Raji (cell line): ENCODE measurements at regions not wholly inside any gene's neighbourhood (a gene's known extent, or its start where the extent isn't known, plus 50 kb on each side); places are given as distances from the start of the nearest gene placed in this dataset.
A peak's percentile ranks its signal among the peaks of the same experiment; 100 is the strongest.

Source experiments
- POLR2A ChIP-seq: IDR thresholded peaks from 2 replicates; pipeline ENCODE4 v1.6.1; 2011; ENCODE audit warnings: low read depth, low read length, control low read depth; ENCODE audit not compliant: insufficient read depth

DNA sequence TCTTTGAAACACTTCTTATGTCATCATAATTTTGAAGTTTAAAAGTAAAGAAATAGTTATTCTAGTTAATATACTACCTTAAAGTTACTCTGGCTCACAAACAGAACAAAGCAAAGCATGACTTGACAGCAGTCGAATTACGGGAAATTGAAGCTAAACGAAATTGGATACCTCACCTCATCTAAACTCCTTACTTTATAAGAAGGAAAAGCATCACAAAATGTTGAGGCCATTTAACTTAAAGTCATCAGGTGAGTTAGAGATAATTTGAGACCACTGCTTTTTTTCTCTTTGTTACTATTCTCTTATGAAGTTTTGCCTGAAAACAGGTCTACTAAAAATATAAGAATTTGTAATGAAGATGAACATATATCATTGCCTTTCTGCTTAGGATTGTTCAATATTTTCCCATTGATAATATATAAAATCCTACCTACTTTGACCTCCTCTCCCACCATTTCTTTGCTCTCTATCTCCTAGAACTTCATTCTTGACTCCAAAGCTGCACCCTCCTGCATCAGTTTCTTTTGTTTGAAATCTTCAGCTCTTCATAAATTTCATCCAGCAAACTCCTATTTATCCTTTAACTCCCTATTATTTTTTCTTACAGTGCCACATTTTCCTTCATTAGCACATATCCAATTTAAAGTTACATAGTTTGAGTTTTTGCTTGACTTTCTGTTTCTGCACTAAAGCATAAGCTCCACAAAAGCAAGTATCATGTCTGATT, 510.7 kb upstream of the ZNF337 start:
- TF ChIP-seq POLR2A, result no peak

DNA sequence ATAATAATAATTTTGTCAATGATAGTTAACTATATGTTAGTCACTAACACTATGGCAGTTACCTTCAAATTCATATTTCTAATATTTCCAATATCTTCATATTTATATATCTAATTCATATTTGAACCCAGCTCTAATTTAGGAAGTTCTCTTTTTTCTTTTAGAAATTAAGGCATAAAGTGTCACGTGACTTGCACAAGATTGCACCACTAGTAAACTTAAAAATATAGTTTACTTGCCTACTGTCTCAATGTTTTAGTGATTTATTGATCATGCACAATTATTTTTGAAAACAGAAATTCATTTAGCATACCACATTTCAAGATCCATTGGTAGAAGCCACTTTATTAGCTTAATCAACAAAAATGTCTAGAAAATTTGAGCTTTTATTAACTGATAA, 508.7 kb upstream of the ZNF337 start:
- no peak for TF ChIP-seq POLR2A

- no peak for TF ChIP-seq POLR2A
These were observed 472.9 kb upstream of the ZNF337 start for GRCh38 chr20:26169506-26169905.

DNA sequence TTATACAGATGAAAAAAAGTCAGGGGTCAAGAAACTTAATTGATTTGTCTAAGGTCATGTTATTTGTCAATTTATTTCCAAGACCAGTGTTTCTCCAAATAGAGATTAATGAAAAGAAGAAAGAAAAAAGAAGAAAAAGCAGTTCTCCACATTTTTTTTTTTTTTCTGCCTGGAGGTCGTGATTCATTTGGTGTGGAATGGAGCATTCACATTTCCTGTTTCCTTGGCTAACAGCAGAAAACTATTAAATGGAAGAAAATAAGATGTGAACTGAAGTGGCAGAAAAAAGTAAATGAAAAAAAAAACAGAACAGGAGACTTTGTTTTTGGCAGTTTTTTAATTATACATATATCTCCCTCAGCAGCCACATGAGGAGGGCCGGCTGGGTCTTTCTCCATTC, 470.8 kb upstream of the ZNF337 start:
- no peak for TF ChIP-seq POLR2A

GRCh38 chr20:26163890-26164289, 467.2 kb upstream of the ZNF337 start:
- no peak for TF ChIP-seq POLR2A

DNA sequence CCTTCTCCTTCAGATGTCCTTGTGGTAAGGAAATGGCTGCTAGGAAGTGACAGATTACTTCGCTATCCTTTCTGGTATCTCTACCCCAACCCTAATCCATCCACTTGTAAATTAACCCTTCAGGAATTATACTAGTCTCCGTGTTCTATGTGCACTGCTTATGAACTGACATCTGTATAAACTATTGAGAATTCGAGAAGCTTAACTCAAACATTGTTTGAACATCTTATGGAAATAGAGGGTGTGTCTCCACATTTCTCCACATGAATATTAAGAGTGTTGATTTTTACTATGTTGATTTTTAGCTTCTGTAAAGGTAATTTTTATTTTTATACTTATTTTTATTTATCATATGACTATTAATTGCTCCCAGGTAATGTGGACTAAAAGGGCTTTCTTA, 457.6 kb upstream of the ZNF337 start:
- no peak for TF ChIP-seq POLR2A

DNA sequence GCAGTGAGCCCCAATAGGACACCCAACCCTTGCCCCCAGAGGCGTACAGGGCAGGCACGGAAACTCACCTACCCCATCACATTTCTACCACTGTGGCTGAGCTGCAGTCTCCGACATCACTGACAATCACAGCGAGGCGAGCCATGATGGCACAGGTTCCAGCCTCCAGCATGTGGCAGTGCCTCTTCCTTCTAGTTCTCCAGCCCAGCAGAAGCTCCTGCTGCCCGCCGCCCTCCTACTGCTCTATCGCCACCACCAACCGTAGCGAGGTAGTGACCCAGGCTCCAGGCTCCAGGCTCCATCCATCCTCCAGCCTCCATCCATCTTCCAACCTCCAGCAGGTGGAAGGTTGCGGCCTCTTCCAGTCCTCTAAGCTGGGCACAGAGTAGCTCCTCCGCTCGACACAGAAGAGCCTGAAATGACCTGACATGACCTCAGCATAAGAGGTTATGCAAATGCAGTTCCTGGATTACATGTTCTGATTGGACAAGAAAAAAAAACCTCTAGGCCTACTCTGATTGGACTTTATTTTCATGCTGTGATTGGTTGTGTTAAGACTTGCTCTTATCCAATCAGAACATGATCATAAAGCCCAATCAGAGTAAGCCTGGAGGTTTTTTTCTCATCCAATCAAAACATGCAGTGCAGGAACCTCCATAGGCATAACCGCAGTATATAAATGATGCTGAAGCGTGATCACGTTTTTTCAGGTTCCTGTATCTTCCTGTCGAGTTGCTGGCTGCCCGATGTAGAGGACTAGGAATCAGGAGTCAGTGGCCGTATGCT, 438.9 kb upstream of the ZNF337 start:
- TF ChIP-seq POLR2A, result no peak

GRCh38 chr20:26134606-26135005, 438.0 kb upstream of the ZNF337 start:
- TF ChIP-seq POLR2A, result no peak

- peak; percentile 63 for TF ChIP-seq POLR2A
These were observed 313.0 kb upstream of the ZNF337 start for GRCh38 chr20:26009402-26010223.

- TF ChIP-seq POLR2A, result no peak
These were observed 295.5 kb upstream of the ZNF337 start for GRCh38 chr20:25992146-25992545.

GRCh38 chr20:25991756-25992130, 295.1 kb upstream of the ZNF337 start:
- TF ChIP-seq POLR2A, result no peak

GRCh38 chr20:25991051-25991755, 294.6 kb upstream of the ZNF337 start:
- TF ChIP-seq POLR2A, result no peak

- no peak for TF ChIP-seq POLR2A
These were observed 292.5 kb upstream of the ZNF337 start for GRCh38 chr20:25989196-25989595.

DNA sequence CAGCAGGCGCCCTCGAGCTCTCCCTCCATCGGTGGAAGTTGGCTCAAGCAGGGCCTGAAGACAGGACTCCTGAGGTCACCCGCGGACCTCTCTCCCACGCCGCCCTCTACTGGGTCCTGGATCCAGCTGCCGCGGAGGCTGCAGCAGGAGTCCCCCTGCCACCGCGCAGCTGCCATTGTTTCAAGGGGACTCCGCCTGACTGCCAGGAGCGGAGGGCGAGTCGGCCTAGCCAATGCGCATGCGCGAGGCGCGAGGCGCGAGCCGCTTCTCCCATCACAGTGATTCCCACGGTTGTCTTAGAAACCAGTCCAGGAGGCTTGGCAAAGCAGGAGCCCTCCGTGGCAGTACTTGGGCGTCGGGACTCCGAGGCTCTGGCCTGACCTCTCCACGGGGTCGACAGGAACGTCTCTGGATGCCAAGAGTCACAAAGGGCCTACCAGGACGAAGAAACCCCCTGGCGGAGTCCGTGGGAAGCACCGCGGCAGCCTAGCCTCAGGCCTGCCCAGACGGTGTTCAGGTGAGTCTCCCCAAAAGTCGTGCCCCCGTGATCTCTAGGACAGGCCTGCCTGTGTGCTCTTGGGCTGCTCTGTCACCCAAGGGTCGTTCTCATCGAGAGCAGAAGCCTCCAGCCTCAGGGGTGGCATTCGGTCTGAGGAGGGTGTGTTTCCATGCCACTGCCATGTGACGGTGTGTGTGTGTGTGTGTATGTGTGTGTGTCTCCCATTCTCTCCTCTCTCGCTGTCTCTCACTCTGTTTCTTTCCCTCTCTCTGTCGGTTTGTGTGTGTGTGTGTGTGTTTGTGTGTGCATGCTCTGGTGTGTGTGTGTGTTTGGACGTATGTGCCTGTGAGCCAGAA, 290.6 kb upstream of the ZNF337 start:
- no peak for TF ChIP-seq POLR2A
